ENCODE measurements at regions not wholly inside any gene's neighbourhood (a gene's known extent, or its start where the extent isn't known, plus 50 kb on each side); places are given as distances from the start of the nearest gene placed in this dataset.

DNA sequence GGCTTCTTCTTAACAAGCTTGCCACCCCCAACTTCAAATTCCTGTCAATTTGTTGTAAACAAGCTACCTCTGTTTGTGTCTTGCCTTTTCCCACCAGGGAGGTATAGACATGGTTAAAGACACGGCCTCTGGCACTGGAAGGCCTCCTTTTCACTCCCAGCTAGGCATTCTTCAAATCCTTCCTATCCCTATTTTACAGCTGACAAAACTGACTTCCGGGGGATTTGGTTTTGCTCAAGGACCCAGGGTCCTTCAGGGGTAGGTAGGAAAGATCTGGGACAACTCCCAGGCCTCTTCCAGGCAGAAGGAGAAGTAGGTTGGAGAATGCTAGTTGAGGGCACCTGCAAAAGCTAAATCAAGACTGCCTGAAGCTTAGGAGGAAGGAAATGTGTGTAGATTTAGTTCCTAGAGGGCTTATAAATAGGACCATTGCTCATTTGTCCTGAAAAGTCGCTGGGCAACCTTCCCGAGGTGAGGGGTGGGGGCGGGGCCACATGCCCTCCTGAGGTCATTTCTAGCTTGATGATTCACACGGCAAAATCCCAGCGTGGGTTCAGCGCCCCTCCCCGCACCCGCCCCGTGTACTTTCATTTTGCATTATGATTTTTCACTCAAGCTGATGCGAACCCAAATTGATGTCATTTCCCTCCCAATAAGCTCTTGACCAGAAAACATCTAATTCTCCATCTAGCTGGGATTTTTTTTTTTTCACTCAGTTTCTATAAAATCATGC, 365.5 kb downstream of the SHQ1 start:
- WGBS, 2 donors: 11 to 12% methylated on average over 12 of the region's 12 CpGs
- DNase-seq (peak; percentile 41 to 57 (median 57)), ATAC-seq (ENCODE audit: insufficient read depth, low FRiP score) (peak; percentile 75)
- no peak for TF ChIP-seq CTCF (IDR thresholded peaks at IDR 0.05; ENCODE audit: control extremely low read depth, extremely low read depth)
- no peaks in the 10 kb centered on the region for H3K9me3 ChIP-seq (ENCODE audit: control insufficient read depth in 4 of 4, insufficient read depth in 3 of 4, low read length in 3 of 4)
- H3K4me3 ChIP-seq: no peak overlapping the region
- no peak overlapping the region for H3K9ac ChIP-seq (ENCODE audit: insufficient read depth in 1 of 2, low read length in 2 of 2)
- no peaks in the 10 kb centered on the region for H3K27me3 ChIP-seq (ENCODE audit: control insufficient read depth in 3 of 3, insufficient read depth in 3 of 3, low read length in 2 of 3)
- peak overlapping the region; percentile 79 to 83 for H3K27ac ChIP-seq (ENCODE audit: low read depth in 1 of 2, low read length in 1 of 2)
- H3K4me1 ChIP-seq (ENCODE audit: control insufficient read depth in 5 of 5, insufficient read depth in 5 of 5, low read length in 5 of 5): peaks cover 4 to 16% (median 8%) of the 10 kb centered on the region in 5 donors
- H3K36me3 ChIP-seq (ENCODE audit: control insufficient read depth in 4 of 4, insufficient read depth in 4 of 4, low read length in 4 of 4): no peaks in the 10 kb centered on the region

DNA sequence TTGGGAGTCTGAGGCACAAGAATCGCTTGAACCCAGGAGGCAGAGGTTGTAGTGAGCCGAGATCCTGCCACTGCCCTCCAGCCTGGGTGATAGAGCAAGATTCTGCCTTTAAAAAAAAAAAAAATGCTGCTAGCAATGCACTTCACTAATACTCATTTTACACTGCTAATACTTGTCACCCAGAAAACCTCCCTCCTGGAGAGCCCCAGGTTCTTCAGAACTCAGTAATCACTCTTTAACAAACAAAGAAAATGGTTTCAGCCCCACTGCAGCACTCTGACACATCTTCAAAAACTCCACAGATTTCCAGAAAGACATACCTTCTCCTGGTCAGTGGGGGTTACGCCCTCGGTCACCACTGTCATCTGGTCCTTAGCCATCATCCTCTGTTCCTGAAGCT, 366.7 kb downstream of the SHQ1 start:
- Histone ChIP-seq H3K36me3 (ENCODE audit: control insufficient read depth in 4 of 4, insufficient read depth in 4 of 4, low read length in 4 of 4) (no peaks in the 10 kb centered on the region), H3K27me3 (ENCODE audit: control insufficient read depth in 3 of 3, insufficient read depth in 3 of 3, low read length in 2 of 3) (no peaks in the 10 kb centered on the region), H3K4me1 (ENCODE audit: control insufficient read depth in 5 of 5, insufficient read depth in 5 of 5, low read length in 5 of 5) (peaks cover 0 to 9% (median 4%) of the 10 kb centered on the region in 5 donors), H3K27ac (ENCODE audit: low read depth in 1 of 2, low read length in 1 of 2) (no peak overlapping the region), H3K4me3 (no peak overlapping the region), H3K9ac (ENCODE audit: insufficient read depth in 1 of 2, low read length in 2 of 2) (no peak overlapping the region), H3K9me3 (ENCODE audit: control insufficient read depth in 4 of 4, insufficient read depth in 3 of 4, low read length in 3 of 4) (no peaks in the 10 kb centered on the region)
- DNase-seq (no peak), ATAC-seq (ENCODE audit: insufficient read depth, low FRiP score) (no peak)
- no peak for TF ChIP-seq CTCF (IDR thresholded peaks at IDR 0.05; ENCODE audit: control extremely low read depth, extremely low read depth)
- 94 to 95% methylated on average over 4 of the region's 4 CpGs for WGBS, 2 donors

- no peaks in the 10 kb centered on the region for H3K9me3 ChIP-seq (ENCODE audit: control insufficient read depth in 4 of 4, insufficient read depth in 3 of 4, low read length in 3 of 4)
- no peak overlapping the region for H3K9ac ChIP-seq (ENCODE audit: insufficient read depth in 1 of 2, low read length in 2 of 2)
- H3K4me1 ChIP-seq (ENCODE audit: control insufficient read depth in 5 of 5, insufficient read depth in 5 of 5, low read length in 5 of 5): peaks cover 0 to 5% (median 4%) of the 10 kb centered on the region in 5 donors
- H3K27me3 ChIP-seq (ENCODE audit: control insufficient read depth in 3 of 3, insufficient read depth in 3 of 3, low read length in 2 of 3): no peaks in the 10 kb centered on the region
- DNase-seq: no peak
- no peak overlapping the region for H3K4me3 ChIP-seq
- H3K36me3 ChIP-seq (ENCODE audit: control insufficient read depth in 4 of 4, insufficient read depth in 4 of 4, low read length in 4 of 4): no peaks in the 10 kb centered on the region
- no peak for ATAC-seq (ENCODE audit: insufficient read depth, low FRiP score)
- TF ChIP-seq CTCF (IDR thresholded peaks at IDR 0.05; ENCODE audit: control extremely low read depth, extremely low read depth): no peak
- H3K27ac ChIP-seq (ENCODE audit: low read depth in 1 of 2, low read length in 1 of 2): no peak overlapping the region
These were observed 367.9 kb downstream of the SHQ1 start for GRCh38 chr3:72480366-72480765.
